PC-3 (cell line): ENCODE measurements at regions not wholly inside any gene's neighbourhood (a gene's known extent, or its start where the extent isn't known, plus 50 kb on each side); places are given as distances from the start of the nearest gene placed in this dataset.

Experiments
- EZH2 ChIP-seq: fragments of 300-600 bp; sonication (generic); IDR thresholded peaks from one replicate; pipeline ENCODE4 v1.6.1; 2017; ENCODE audit warnings: antibody characterized with exemption, mild to moderate bottlenecking, low read length; ENCODE audit not compliant: unreplicated experiment
- TF ChIP-seq, protein P1 (sequence below): fragments of 300-600 bp; sonication (generic); conservative IDR thresholded peaks from 2 replicates; pipeline ENCODE4 v1.5.1; 2017; ENCODE audit warnings: antibody characterized with exemption, low read depth, mild to moderate bottlenecking, low read length

DNA sequence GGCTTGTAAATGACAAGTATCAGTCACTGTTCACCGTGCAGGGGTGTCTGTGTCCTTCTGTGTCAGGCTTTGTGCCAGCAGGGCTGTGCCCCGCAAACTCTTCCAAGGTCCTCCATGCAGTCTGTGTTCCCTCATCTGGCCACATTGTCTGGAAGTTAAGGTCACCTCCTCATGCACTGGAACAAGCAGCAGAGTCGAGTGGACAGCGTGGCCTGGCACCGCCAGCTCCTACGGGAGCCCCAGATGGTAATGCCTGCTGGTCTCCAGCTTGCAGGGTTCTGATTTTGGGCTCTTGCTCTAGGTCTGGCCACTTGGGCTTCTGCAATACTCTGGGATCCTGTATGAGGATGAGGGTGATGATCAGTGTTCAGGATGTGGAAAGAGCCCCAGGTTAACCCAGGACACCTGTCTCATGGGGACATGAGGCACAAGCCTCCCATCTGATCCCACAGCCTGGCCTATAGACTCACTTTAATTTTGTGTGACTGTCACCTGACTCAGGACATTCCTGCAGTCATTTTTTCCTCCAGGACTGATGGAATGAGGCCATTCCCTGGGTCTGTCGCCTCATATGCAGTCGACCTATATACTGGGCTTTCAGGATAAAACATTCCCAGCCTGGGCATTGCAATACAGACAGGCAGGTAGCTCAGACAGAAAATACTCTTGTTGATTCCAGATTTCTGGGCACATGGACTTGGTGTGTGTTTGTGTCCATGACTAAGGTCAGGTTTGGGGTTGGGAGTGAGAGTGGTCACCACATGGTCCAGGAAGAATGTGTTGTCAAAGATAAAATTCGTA is 106.3 kb upstream of the TOP3B start:
- TF ChIP-seq, protein P1, sequence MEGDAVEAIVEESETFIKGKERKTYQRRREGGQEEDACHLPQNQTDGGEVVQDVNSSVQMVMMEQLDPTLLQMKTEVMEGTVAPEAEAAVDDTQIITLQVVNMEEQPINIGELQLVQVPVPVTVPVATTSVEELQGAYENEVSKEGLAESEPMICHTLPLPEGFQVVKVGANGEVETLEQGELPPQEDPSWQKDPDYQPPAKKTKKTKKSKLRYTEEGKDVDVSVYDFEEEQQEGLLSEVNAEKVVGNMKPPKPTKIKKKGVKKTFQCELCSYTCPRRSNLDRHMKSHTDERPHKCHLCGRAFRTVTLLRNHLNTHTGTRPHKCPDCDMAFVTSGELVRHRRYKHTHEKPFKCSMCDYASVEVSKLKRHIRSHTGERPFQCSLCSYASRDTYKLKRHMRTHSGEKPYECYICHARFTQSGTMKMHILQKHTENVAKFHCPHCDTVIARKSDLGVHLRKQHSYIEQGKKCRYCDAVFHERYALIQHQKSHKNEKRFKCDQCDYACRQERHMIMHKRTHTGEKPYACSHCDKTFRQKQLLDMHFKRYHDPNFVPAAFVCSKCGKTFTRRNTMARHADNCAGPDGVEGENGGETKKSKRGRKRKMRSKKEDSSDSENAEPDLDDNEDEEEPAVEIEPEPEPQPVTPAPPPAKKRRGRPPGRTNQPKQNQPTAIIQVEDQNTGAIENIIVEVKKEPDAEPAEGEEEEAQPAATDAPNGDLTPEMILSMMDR, result no peak
- no peak for TF ChIP-seq EZH2
